ENCODE measurements at regions not wholly inside any gene's neighbourhood (a gene's known extent, or its start where the extent isn't known, plus 50 kb on each side); places are given as distances from the start of the nearest gene placed in this dataset.

- peak; percentile 69 for DNase-seq (ENCODE audit: low read depth, low spot score)
Measured at GRCh38 chr18:2028986-2029385, 542.3 kb downstream of the METTL4 start.

GRCh38 chr18:2030647-2031046 is 540.7 kb downstream of the METTL4 start:
- no peak for DNase-seq (ENCODE audit: low read depth, low spot score)

GRCh38 chr18:2032036-2032435 is 539.3 kb downstream of the METTL4 start:
- DNase-seq (ENCODE audit: low read depth, low spot score) = no peak

DNA sequence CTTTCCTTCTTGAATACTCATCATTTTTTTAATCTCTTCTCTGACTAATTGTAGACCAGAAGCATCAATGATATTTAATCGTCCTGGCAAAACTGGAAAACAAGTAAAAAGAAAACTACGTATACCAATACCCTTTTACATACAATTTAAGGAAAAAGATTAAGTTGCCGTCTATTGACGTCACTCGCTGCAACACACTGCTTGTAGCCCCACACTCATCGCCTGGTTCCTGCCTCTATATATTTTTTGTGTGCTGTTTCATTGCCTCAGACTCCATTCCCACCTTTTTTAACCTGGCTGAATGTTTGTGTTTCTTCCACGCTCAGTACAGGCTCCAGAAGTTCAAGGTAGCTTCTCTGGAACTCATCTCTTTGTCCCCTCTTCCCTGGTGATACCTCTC is 536.2 kb downstream of the METTL4 start:
- DNase-seq (ENCODE audit: low read depth, low spot score) = no peak

DNA sequence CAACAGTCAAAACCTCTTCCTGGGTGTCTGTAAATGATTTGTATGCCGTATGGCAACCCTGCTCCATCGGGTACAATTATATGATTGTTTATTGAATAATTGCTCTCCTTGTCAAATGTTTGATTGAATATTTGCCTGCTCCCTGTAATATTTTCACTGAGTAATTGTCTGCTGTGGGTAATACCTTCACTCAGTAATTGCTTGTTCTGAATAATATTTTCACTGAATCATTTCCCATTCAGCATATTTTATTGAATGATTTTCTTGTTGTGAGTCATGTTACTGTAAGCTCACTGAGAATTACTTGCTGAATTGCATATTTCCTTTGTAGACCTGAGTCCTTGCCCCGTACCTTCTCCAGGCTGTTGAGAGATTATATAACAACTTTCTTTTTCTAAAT is 535.2 kb downstream of the METTL4 start:
- no peak for DNase-seq (ENCODE audit: low read depth, low spot score)

DNA sequence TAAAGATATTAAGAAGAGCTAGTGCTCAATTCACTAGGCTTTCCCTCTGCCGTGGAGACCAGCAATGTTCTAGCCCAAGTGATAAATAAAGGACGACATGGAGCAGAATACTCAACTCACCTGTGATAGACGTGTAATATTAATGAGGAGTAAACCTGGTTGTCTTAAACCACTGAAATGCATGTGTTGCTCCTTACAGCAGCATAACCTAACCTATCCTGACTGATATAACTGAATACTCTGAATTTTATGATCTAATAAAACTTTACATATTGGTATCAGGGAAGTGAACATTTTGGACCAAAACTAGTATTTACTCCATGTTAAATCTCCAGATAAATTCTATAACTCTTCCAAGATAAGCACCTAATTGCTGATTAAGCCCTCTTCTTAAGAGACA is 531.0 kb downstream of the METTL4 start:
- DNase-seq (ENCODE audit: low read depth, low spot score) = no peak

GRCh38 chr18:2049986-2050385 is 521.3 kb downstream of the METTL4 start:
- no peak for DNase-seq (ENCODE audit: low read depth, low spot score)

DNA sequence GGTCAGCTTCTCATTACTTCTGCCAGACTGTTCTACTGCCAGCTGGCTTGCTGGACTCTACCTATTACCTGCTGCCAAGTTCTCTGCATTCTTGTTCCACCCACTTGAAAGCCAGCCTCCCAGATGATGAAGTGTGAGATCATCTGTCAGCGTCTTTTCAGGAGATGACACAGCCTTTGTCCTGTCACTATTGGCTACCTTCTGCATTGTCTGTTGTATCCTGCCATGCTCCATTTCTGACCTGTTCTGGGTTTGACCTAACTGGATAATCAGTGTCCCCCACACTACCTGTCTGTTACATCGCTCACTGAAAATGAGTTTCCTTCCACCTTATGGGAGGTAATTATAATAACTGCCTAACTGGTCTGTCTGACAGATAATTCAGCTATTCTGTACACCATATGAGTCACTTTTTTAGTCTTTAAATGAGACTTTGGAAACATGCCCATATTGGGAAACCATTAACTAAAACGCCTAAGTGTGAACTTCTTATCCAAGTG is 520.6 kb downstream of the METTL4 start:
- DNase-seq (ENCODE audit: low read depth, low spot score) = no peak

DNA sequence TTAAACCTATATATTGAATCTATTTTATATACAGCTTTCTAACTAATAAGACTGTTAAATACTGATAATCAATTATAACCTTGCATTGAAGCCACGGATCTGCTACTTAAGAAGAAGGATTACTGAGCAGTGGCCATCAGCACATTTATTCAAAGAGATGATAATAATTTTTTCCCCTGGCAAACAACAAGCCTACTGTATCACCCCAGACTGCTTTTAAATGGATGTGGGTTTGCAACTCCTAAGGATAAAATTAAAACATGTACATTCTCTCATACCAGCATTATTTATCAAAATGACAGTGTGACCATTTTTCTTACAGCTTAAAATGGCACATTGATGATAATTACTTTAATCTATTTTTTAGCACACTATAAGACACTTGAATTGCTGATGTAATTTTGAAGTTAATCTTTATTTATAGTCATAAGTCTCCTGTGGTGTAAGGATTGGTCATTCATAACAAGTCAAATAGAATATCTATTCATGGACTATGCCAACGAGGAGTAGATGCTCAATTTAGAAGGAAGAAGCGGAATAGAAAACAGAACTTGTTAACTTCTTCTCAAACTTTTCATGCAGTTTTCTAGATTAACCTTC is 517.7 kb downstream of the METTL4 start:
- no peak for DNase-seq (ENCODE audit: low read depth, low spot score)

DNA sequence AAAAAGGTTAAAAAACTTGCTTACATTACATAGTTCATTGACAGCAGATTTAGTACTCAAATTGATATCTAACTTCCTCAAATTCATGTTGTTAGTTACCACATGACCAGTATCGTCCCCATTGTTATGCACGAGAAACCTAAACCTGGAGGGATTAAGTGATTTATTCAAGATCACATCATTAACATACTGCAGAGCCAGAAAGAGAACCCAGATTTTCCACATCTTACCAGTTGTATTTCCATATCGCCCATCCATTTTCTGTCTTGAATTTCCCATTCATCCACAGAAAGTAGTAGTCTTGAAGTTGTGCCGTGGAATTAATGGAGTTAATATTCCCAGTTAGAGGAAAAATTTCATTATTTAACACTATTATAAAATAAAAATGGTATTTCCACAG is 512.0 kb downstream of the METTL4 start:
- no peak for DNase-seq (ENCODE audit: low read depth, low spot score)

DNA sequence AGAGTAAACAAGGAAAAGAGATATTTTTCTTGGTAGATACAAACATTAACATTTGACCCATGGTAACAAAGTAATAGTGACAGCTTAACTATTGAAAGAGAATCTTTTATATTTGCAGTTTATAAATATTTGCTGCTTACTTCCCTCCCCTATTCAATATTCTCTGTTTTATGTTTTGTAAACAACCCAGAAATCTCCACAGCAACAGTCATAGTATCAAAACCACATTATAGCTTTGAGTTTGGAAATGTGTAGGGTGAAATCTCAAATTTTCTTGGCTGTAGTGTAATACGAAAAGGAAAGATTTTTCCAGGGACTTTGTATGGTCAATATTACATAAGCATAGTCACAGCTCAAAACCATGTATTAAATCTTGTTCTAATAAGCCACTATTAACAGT is 511.2 kb downstream of the METTL4 start:
- DNase-seq (ENCODE audit: low read depth, low spot score) = no peak

DNA sequence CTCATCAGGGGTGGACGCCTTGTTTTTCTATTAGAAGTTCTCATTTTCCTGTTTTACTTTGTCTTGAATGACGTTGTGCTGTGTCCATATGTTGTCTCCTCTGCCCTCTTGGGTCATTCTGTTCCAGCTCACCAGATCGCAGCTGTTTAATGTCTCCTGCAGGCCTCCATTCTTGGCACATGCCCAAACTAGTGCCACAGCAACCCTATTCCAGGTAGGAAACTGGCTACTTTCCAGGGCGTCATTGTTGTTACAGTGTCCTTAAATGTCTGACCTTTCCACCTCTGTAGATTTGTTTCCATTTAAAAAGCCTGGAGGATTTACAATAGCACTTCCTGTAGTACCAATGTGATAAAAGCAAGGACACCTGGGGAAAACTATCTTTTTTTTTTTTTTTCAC is 500.7 kb downstream of the METTL4 start:
- DNase-seq (ENCODE audit: low read depth, low spot score) = no peak

DNA sequence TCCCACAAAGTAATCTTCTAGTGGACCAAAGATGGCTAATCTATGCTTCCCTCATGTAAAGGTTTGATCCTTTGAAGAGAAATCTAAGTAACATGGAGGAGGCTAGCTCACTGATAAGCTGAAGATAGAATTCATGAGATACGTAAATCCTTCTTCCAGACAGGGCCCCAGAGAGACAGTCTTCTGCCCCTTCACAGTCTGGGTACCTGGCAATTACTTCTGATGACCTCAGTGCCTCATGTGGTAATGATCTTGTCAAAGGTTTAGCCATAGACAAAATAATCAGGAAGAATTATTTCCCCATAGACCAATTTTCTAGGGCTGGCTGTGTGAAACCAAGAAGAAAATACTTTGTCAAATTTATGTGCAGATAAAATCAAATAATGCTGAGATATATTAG is 495.8 kb downstream of the METTL4 start:
- no peak for DNase-seq (ENCODE audit: low read depth, low spot score)

GRCh38 chr18:2082676-2083075 is 488.6 kb downstream of the METTL4 start:
- peak; percentile 13 for DNase-seq (ENCODE audit: low read depth, low spot score)

DNA sequence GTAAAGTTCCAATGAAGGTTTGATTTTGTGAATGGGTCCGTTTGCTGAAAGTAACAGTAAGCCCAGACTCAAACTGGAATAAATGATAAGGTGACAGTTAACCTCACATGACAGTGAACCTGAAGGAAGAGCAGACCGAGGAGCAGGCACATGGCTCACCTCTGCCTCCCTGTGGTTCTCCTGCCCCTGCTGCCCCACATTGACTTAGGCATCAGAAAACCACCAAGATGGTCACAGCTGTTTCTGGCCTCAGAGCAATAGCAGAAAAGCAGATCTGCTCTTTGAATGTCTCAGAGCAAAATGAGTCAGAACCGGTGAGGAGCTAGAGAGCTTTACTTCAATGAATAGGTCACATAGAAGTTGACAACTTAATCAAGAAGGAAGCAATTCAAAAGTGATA is 487.6 kb downstream of the METTL4 start:
- DNase-seq (ENCODE audit: low read depth, low spot score) = peak; percentile 73

- no peak for DNase-seq (ENCODE audit: low read depth, low spot score)
Measured at GRCh38 chr18:2086439-2086838, 484.9 kb downstream of the METTL4 start.

GRCh38 chr18:2087877-2088673 is 483.2 kb downstream of the METTL4 start:
- DNase-seq (ENCODE audit: low read depth, low spot score) = no peak

DNA sequence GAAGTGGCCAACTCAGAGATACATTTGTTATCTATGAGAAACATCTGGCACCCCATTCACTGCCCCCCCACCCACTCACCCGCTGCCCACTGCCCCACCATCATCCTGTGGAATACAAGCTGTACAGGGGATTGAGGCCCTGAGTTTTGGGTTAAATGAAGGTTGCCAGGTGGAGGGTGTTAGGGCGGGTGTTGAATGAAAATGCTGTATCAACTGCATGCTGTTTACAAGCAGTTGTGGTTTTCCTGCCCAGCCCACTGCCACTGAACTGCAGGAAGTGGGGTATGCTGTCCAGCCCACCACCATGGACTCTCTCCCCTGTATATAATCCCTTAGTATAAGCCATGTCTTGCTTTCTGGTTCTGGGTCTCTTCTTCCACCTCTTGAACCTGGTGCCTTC is 481.9 kb downstream of the METTL4 start:
- DNase-seq (ENCODE audit: low read depth, low spot score) = no peak

DNA sequence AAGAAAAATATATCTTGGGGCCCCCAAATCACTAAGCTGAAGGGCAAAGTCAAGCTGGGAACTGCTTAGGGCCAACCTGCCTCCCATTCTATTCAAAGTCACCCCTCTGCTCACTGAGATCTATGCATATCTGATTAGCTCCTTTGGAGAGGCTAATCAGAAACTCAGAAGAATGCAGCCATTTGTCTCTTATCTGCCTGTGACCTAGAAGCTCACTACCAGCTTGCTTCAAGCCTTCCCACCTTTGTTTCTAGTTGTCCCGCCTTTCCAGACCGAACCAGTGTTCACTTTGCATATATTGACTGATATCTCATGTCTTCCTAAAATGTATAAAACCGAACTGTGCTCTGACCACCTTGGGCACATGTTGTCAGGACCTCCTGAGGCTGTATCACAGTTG is 479.4 kb downstream of the METTL4 start:
- DNase-seq (ENCODE audit: low read depth, low spot score) = peak; percentile 45

- no peak for DNase-seq (ENCODE audit: low read depth, low spot score)
Measured at GRCh38 chr18:2096551-2096950, 474.8 kb downstream of the METTL4 start.

- no peak for DNase-seq (ENCODE audit: low read depth, low spot score)
Measured at GRCh38 chr18:2100694-2101213, 470.6 kb downstream of the METTL4 start.

GRCh38 chr18:2102022-2102421 is 469.3 kb downstream of the METTL4 start:
- no peak for DNase-seq (ENCODE audit: low read depth, low spot score)

GRCh38 chr18:2103299-2103698 is 468.0 kb downstream of the METTL4 start:
- DNase-seq (ENCODE audit: low read depth, low spot score) = no peak

Measured in ELF-1 (cell line).